KMS-11 (cell line): ENCODE measurements at regions not wholly inside any gene's neighbourhood (a gene's known extent, or its start where the extent isn't known, plus 50 kb on each side); places are given as distances from the start of the nearest gene placed in this dataset.

Experiments
- H2AFZ ChIP-seq: fragments of 200-600 bp; sonication (generic); 2 replicates; pipeline ENCODE4 v1.6.1; 2016; ENCODE audit warnings: antibody characterized with exemption, mixed run types, low read depth
- H3K27ac ChIP-seq: fragments of 200-600 bp; sonication (generic); 2 replicates; pipeline ENCODE4 v1.6.1; 2016; ENCODE audit warnings: mild to moderate bottlenecking, mixed run types
- H3K27me3 ChIP-seq: fragments of 200-600 bp; sonication (generic); 2 replicates; pipeline ENCODE4 v1.6.1; 2017; ENCODE audit warnings: mild to moderate bottlenecking, low read depth, mixed run types, moderate library complexity; ENCODE audit not compliant: insufficient read depth
- H3K36me3 ChIP-seq: fragments of 200-600 bp; sonication (generic); 2 replicates; pipeline ENCODE4 v1.6.1; 2017; ENCODE audit warnings: mild to moderate bottlenecking, mixed run types; ENCODE audit not compliant: insufficient read depth
- H3K4me1 ChIP-seq: fragments of 200-600 bp; sonication (generic); 2 replicates; pipeline ENCODE4 v1.6.1; 2016; ENCODE audit warnings: mild to moderate bottlenecking, low read depth, mixed run types; ENCODE audit not compliant: poor library complexity, severe bottlenecking
- H3K4me2 ChIP-seq: fragments of 200-600 bp; sonication (generic); 2 replicates; pipeline ENCODE4 v1.7.0; 2016; ENCODE audit warnings: mild to moderate bottlenecking, mixed run types
- H3K4me3 ChIP-seq: fragments of 200-600 bp; sonication (generic); IDR thresholded peaks from 2 replicates; pipeline ENCODE4 v1.6.1; 2017; ENCODE audit warnings: low read depth, low read length, mixed read lengths; ENCODE audit not compliant: insufficient read depth
- H3K79me2 ChIP-seq: fragments of 200-600 bp; sonication (generic); 2 replicates; pipeline ENCODE4 v1.6.1; 2016; ENCODE audit warnings: low read depth, mixed run types; ENCODE audit not compliant: insufficient read depth
- H3K9ac ChIP-seq: fragments of 200-600 bp; sonication (generic); 2 replicates; pipeline ENCODE4 v1.6.1; 2016; ENCODE audit warnings: mild to moderate bottlenecking, mixed run types
- H4K20me1 ChIP-seq: fragments of 200-600 bp; sonication (generic); 2 replicates; pipeline ENCODE4 v1.6.1; 2016; ENCODE audit warnings: mild to moderate bottlenecking, mixed run types; ENCODE audit not compliant: insufficient read depth
- CTCF ChIP-seq: fragments of 200-600 bp; sonication (generic); conservative IDR thresholded peaks from 2 replicates; pipeline ENCODE4 v1.6.1; 2017; ENCODE audit warnings: low read depth, mild to moderate bottlenecking, antibody characterized with exemption, low read length, moderate library complexity, mixed read lengths

GRCh38 chrX:138777230-138777629, 65.7 kb upstream of the FGF13 start:
- Histone ChIP-seq H3K4me2 (no peak overlapping the region), H2AFZ (no peak overlapping the region), H3K36me3 (no peaks in the 10 kb centered on the region), H3K27me3 (no peaks in the 10 kb centered on the region), H3K79me2 (no peaks in the 10 kb centered on the region), H3K4me3 (no peak overlapping the region), H3K27ac (no peak overlapping the region), H3K9ac (no peak overlapping the region), H3K4me1 (no peaks in the 10 kb centered on the region), H4K20me1 (no peaks in the 10 kb centered on the region)
- no peak for TF ChIP-seq CTCF

GRCh38 chrX:138775517-138775916, 64.0 kb upstream of the FGF13 start:
- no peak overlapping the region for H3K27ac ChIP-seq
- no peaks in the 10 kb centered on the region for H4K20me1 ChIP-seq
- H3K9ac ChIP-seq = no peak overlapping the region
- H3K4me1 ChIP-seq = no peaks in the 10 kb centered on the region
- H3K27me3 ChIP-seq = no peaks in the 10 kb centered on the region
- no peaks in the 10 kb centered on the region for H3K36me3 ChIP-seq
- no peak overlapping the region for H3K4me3 ChIP-seq
- no peaks in the 10 kb centered on the region for H3K79me2 ChIP-seq
- no peak overlapping the region for H2AFZ ChIP-seq
- peak; percentile 54 for TF ChIP-seq CTCF
- no peak overlapping the region for H3K4me2 ChIP-seq

GRCh38 chrX:138771047-138771446, 59.5 kb upstream of the FGF13 start:
- H3K36me3 ChIP-seq = no peaks in the 10 kb centered on the region
- H3K79me2 ChIP-seq = no peaks in the 10 kb centered on the region
- no peak overlapping the region for H3K4me2 ChIP-seq
- H3K27ac ChIP-seq = no peak overlapping the region
- H3K4me3 ChIP-seq = no peak overlapping the region
- no peak for TF ChIP-seq CTCF
- H3K4me1 ChIP-seq = no peaks in the 10 kb centered on the region
- no peaks in the 10 kb centered on the region for H3K27me3 ChIP-seq
- no peak overlapping the region for H2AFZ ChIP-seq
- no peak overlapping the region for H3K9ac ChIP-seq
- H4K20me1 ChIP-seq = no peaks in the 10 kb centered on the region

- Histone ChIP-seq H2AFZ (no peak overlapping the region), H4K20me1 (no peaks in the 10 kb centered on the region), H3K4me3 (no peak overlapping the region), H3K36me3 (no peaks in the 10 kb centered on the region), H3K27me3 (no peaks in the 10 kb centered on the region), H3K4me2 (no peak overlapping the region), H3K27ac (no peak overlapping the region), H3K4me1 (no peaks in the 10 kb centered on the region), H3K79me2 (no peaks in the 10 kb centered on the region), H3K9ac (no peak overlapping the region)
- TF ChIP-seq CTCF = no peak
Observed at GRCh38 chrX:138769918-138770317, 58.4 kb upstream of the FGF13 start.

- no peak overlapping the region for H3K9ac ChIP-seq
- no peak for TF ChIP-seq CTCF
- H3K4me3 ChIP-seq = no peak overlapping the region
- H3K36me3 ChIP-seq = no peaks in the 10 kb centered on the region
- H3K27ac ChIP-seq = no peak overlapping the region
- H3K4me2 ChIP-seq = no peak overlapping the region
- no peak overlapping the region for H2AFZ ChIP-seq
- H3K79me2 ChIP-seq = no peaks in the 10 kb centered on the region
- no peaks in the 10 kb centered on the region for H4K20me1 ChIP-seq
- H3K4me1 ChIP-seq = no peaks in the 10 kb centered on the region
- no peaks in the 10 kb centered on the region for H3K27me3 ChIP-seq
Observed at GRCh38 chrX:138765051-138765450, 53.5 kb upstream of the FGF13 start.
